ENCODE measurements at regions not wholly inside any gene's neighbourhood (a gene's known extent, or its start where the extent isn't known, plus 50 kb on each side); places are given as distances from the start of the nearest gene placed in this dataset.

- ChIA-PET POLR2A (interaction anchor here (0.7 to 1.2 kb wide), 2 partner anchors 10 to 18 kb away, joined by 3 to 4 read pairs; no protein-coding TSS in a partner anchor), CTCF (interaction anchor here (1.9 kb wide), 1 partner anchor 12 kb away, joined by 5 read pairs; no protein-coding TSS in a partner anchor)
- Mint-ChIP-seq H3K9me3 (ENCODE audit: unreplicated experiment) (no peaks in the 10 kb centered on the region), H3K27me3 (ENCODE audit: insufficient read depth, unreplicated experiment) (no peaks in the 10 kb centered on the region), H3K4me3 (ENCODE audit: unreplicated experiment) (no peak overlapping the region), H3K36me3 (ENCODE audit: insufficient read depth, unreplicated experiment) (no peaks in the 10 kb centered on the region), H3K27ac (ENCODE audit: low read depth, unreplicated experiment) (no peak overlapping the region), H3K4me1 (ENCODE audit: insufficient read depth, unreplicated experiment) (peaks cover 9% of the 10 kb centered on the region)
- intact Hi-C loops (cut with micrococcal nuclease), result no loop called here
- DNase-seq (ENCODE audit: unreplicated experiment), result peak; percentile 11
- no peak for TF ChIP-seq CTCF (IDR thresholded peaks at IDR 0.05; ENCODE audit: unreplicated experiment)
- BruUV-seq (replicated peaks), result no TSS peak
Observed at GRCh38 chr1:194717941-194718340, 1531.5 kb upstream of the B3GALT2 start.

DNA sequence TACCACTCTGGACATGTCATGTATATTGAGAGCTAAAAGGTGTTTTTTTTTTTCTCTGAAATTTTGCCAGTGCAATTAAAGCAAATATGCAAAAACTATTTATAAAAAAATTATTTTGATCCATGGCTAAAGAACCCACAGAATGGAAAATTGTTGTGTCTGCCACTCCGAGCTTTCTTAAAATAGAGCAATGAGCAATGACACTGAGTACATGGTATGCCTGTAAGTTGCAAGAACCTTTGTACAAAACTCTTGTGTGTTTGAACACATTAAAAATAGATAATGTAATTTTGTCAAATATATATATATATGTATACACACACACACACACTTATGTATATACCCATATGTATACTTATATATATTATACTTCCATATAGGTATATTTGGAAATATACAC is 1530.9 kb upstream of the B3GALT2 start:
- BruUV-seq (replicated peaks), result no TSS peak
- no peaks in the 10 kb centered on the region for H3K9me3 Mint-ChIP-seq (ENCODE audit: unreplicated experiment)
- intact Hi-C loops (cut with micrococcal nuclease), result no loop called here
- no peak for TF ChIP-seq CTCF (IDR thresholded peaks at IDR 0.05; ENCODE audit: unreplicated experiment)
- no peak overlapping the region for H3K4me3 Mint-ChIP-seq (ENCODE audit: unreplicated experiment)
- no peak for DNase-seq (ENCODE audit: unreplicated experiment)
- ChIA-PET POLR2A (interaction anchor here (1.2 kb wide), 1 partner anchor 9 kb away, joined by 3 read pairs; no protein-coding TSS in a partner anchor), CTCF (interaction anchor here (1.9 kb wide), 1 partner anchor 11 kb away, joined by 5 read pairs; no protein-coding TSS in a partner anchor)
- H3K27me3 Mint-ChIP-seq (ENCODE audit: insufficient read depth, unreplicated experiment), result no peaks in the 10 kb centered on the region
- H3K27ac Mint-ChIP-seq (ENCODE audit: low read depth, unreplicated experiment), result no peak overlapping the region
- H3K4me1 Mint-ChIP-seq (ENCODE audit: insufficient read depth, unreplicated experiment), result peaks cover 5% of the 10 kb centered on the region
- no peaks in the 10 kb centered on the region for H3K36me3 Mint-ChIP-seq (ENCODE audit: insufficient read depth, unreplicated experiment)

DNA sequence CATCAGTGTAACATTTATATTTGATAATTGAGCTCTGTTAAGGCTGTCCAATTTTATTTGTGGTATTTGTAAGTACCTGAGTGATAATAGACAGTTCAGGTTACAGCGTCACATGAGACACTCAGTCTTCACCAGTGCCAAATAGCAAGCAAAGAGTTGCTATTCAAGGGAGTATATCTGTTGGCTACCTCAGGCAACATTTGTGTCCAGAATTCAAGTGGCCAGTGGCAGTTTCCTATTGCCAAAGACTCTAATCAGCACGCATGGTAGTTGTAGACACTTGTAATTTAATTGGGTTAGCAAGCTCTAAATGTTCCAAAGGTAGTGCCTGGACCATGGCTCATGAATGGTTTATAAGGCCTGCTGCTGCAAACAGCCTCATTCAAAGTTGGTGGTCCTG is 1524.3 kb upstream of the B3GALT2 start:
- Mint-ChIP-seq H3K9me3 (ENCODE audit: unreplicated experiment) (no peaks in the 10 kb centered on the region), H3K36me3 (ENCODE audit: insufficient read depth, unreplicated experiment) (no peaks in the 10 kb centered on the region), H3K4me3 (ENCODE audit: unreplicated experiment) (no peak overlapping the region), H3K27ac (ENCODE audit: low read depth, unreplicated experiment) (no peak overlapping the region), H3K27me3 (ENCODE audit: insufficient read depth, unreplicated experiment) (no peaks in the 10 kb centered on the region), H3K4me1 (ENCODE audit: insufficient read depth, unreplicated experiment) (no peaks in the 10 kb centered on the region)
- no TSS peak for BruUV-seq (replicated peaks)
- POLR2A ChIA-PET, result no interaction called here
- no peak for DNase-seq (ENCODE audit: unreplicated experiment)
- intact Hi-C loops (cut with micrococcal nuclease), result no loop called here
- TF ChIP-seq CTCF (IDR thresholded peaks at IDR 0.05; ENCODE audit: unreplicated experiment), result no peak
- CTCF ChIA-PET, result interaction anchor here (0.5 kb wide), 1 partner anchor 386 kb away, joined by 3 read pairs; no protein-coding TSS in a partner anchor

GRCh38 chr1:194709439-194709838 is 1523.0 kb upstream of the B3GALT2 start:
- no peak for DNase-seq (ENCODE audit: unreplicated experiment)
- POLR2A ChIA-PET, result no interaction called here
- intact Hi-C loops (cut with micrococcal nuclease), result no loop called here
- Mint-ChIP-seq H3K4me3 (ENCODE audit: unreplicated experiment) (no peak overlapping the region), H3K9me3 (ENCODE audit: unreplicated experiment) (no peaks in the 10 kb centered on the region), H3K4me1 (ENCODE audit: insufficient read depth, unreplicated experiment) (peaks cover 6% of the 10 kb centered on the region), H3K27ac (ENCODE audit: low read depth, unreplicated experiment) (no peak overlapping the region), H3K36me3 (ENCODE audit: insufficient read depth, unreplicated experiment) (no peaks in the 10 kb centered on the region), H3K27me3 (ENCODE audit: insufficient read depth, unreplicated experiment) (no peaks in the 10 kb centered on the region)
- no TSS peak for BruUV-seq (replicated peaks)
- no peak for TF ChIP-seq CTCF (IDR thresholded peaks at IDR 0.05; ENCODE audit: unreplicated experiment)
- CTCF ChIA-PET, result interaction anchor here (0.6 kb wide), 1 partner anchor 90 kb away, joined by 3 read pairs; no protein-coding TSS in a partner anchor
